PFSK-1 (cell line): ENCODE measurements at regions not wholly inside any gene's neighbourhood (a gene's known extent, or its start where the extent isn't known, plus 50 kb on each side); places are given as distances from the start of the nearest gene placed in this dataset.

Source experiments
- FOXP2 ChIP-seq: optimal IDR thresholded peaks from 2 replicates; pipeline ENCODE3; 2011; ENCODE audit warnings: borderline replicate concordance, control low read depth, inconsistent platforms; ENCODE audit not compliant: insufficient read depth; ENCODE audit errors: extremely low read length, extremely low read depth
- POLR2AphosphoS5 ChIP-seq: IDR thresholded peaks from 2 replicates; pipeline ENCODE4 v1.6.1; 2012; ENCODE audit warnings: low read depth, mild to moderate bottlenecking, control low read depth, low read length, moderate library complexity
- SIN3A ChIP-seq: IDR thresholded peaks from 2 replicates; pipeline ENCODE4 v1.6.1; 2012; ENCODE audit warnings: mild to moderate bottlenecking, low read length, moderate library complexity, borderline replicate concordance; ENCODE audit not compliant: insufficient read depth
- TAF1 ChIP-seq: IDR thresholded peaks from 2 replicates; pipeline ENCODE4 v1.6.1; 2012; ENCODE audit warnings: low read length, control low read depth, borderline replicate concordance; ENCODE audit not compliant: insufficient read depth
- TF ChIP-seq, protein P1 (sequence below), 2 experiments: IDR thresholded peaks; 2 replicates each; pipeline versions ENCODE4 v1.6.1 to v1.8.0; 2011 to 2012; ENCODE audit warnings: low read depth in 2 of 2, low read length in 2 of 2, control low read depth in 1 of 2, inconsistent platforms in 1 of 2, mild to moderate bottlenecking in 1 of 2, moderate library complexity in 1 of 2; ENCODE audit not compliant: insufficient read depth in 1 of 2

DNA sequence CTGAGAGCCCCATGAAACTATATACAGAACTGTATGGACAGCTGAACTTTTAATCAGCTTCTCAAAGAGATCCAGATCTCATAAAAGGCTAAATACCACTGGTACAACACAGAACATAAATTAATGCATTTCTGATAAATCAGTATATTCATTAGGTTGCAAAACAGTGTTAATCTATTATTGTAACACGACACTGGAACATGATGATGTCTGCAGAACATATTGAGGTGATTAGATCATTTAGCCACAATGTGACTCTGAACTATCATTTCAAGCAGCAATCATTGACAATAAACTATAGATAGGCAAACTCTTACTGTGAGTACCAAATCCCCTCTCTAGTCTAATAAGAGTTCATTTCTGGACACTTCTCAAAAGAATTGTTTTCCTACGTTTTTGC is 50.3 kb downstream of the GASK1B start:
- TF ChIP-seq TAF1 (no peak), POLR2AphosphoS5 (no peak), SIN3A (no peak), FOXP2 (no peak)
- TF ChIP-seq, protein P1, sequence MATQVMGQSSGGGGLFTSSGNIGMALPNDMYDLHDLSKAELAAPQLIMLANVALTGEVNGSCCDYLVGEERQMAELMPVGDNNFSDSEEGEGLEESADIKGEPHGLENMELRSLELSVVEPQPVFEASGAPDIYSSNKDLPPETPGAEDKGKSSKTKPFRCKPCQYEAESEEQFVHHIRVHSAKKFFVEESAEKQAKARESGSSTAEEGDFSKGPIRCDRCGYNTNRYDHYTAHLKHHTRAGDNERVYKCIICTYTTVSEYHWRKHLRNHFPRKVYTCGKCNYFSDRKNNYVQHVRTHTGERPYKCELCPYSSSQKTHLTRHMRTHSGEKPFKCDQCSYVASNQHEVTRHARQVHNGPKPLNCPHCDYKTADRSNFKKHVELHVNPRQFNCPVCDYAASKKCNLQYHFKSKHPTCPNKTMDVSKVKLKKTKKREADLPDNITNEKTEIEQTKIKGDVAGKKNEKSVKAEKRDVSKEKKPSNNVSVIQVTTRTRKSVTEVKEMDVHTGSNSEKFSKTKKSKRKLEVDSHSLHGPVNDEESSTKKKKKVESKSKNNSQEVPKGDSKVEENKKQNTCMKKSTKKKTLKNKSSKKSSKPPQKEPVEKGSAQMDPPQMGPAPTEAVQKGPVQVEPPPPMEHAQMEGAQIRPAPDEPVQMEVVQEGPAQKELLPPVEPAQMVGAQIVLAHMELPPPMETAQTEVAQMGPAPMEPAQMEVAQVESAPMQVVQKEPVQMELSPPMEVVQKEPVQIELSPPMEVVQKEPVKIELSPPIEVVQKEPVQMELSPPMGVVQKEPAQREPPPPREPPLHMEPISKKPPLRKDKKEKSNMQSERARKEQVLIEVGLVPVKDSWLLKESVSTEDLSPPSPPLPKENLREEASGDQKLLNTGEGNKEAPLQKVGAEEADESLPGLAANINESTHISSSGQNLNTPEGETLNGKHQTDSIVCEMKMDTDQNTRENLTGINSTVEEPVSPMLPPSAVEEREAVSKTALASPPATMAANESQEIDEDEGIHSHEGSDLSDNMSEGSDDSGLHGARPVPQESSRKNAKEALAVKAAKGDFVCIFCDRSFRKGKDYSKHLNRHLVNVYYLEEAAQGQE (IDR thresholded peaks at IDR 0.05; ENCODE audit: insufficient read depth in 1 of 2, low read depth in 2 of 2, low read length in 2 of 2), result no peak

DNA sequence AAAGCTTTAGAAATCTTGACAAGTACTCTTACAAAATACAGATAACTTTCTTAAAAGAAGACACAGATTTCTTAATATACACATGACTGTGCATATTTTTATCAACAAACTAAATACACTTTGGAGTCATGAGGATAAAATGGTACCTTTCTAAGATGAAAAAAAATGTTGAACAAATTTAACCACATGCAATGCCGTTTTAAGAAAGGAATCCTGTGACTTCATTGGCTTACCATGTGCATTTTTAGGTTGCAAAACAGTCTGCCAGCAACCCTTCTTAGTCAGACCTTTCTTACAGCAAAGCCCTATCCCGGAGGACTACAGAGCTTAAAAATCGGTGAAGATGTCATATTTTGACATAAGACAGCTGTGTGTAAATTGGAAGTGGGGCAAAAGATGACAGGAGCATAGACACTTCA is 51.7 kb downstream of the GASK1B start:
- TF ChIP-seq FOXP2 (no peak), SIN3A (no peak), POLR2AphosphoS5 (no peak), TAF1 (no peak)
- TF ChIP-seq, protein P1 (IDR thresholded peaks at IDR 0.05; ENCODE audit: insufficient read depth in 1 of 2, low read depth in 2 of 2, low read length in 2 of 2), result no peak

DNA sequence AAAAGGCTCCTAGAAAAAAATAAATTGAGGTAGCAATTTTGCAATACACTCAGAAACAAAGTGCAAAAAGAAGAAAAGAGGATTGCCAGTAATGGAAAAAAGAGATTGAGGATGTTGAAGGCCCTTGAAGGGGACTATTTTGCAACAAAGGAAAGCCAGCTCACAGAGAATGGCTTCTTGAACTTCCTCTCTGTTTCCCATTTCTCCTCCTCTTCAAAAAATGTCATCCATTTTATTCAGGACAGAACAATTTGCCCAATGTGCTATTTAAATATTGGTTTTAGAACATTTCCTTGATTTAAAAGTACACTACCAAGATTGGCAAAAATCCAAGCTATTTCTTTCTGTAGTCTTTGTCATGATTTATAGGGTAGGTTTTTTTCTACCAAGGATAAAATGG is 60.2 kb downstream of the GASK1B start:
- no peak for TF ChIP-seq TAF1
- no peak for TF ChIP-seq FOXP2
- no peak for TF ChIP-seq SIN3A
- TF ChIP-seq, protein P1 (IDR thresholded peaks at IDR 0.05; ENCODE audit: insufficient read depth in 1 of 2, low read depth in 2 of 2, low read length in 2 of 2), result no peak
- TF ChIP-seq POLR2AphosphoS5, result no peak

DNA sequence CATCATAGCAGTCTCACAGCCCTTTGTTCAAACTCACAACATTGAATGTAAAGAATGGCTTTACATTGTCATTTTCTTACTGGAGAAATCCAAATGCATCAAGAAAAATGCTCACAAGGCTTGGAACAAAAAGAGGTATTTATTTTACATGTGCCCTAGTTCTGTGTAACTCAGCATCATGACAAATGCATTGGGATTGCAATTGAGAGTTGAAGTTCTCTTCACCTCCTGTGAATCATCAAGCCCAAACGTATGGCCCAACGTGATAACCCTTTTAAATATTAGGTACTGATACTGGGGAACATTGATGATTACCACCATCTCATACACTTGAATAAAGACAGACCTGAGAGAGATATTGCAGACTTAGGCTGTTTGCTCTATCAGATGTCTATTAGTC is 61.6 kb downstream of the GASK1B start:
- TF ChIP-seq, protein P1 (IDR thresholded peaks at IDR 0.05; ENCODE audit: insufficient read depth in 1 of 2, low read depth in 2 of 2, low read length in 2 of 2), result no peak
- TF ChIP-seq SIN3A (no peak), POLR2AphosphoS5 (no peak), FOXP2 (no peak), TAF1 (no peak)

DNA sequence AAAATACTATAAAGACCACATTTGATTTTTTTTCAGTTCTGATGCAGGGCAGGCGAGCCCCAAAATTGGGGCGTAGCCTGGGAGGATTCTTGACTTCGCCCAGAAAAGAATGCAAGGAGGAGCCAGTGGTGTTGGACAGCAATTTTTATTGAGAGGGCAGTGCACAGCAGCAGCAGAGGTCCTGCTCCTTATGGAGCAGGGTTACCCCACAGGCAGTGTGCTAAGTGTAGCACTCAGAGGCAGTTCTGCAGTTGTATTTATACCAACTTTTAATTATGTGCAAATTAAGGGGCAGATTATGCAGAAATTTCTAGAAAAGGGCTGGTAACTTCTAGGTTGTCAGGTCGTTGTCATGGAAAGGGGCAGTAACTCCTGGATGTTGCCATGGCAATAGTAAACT is 69.9 kb downstream of the GASK1B start:
- TF ChIP-seq POLR2AphosphoS5 (no peak), FOXP2 (no peak), SIN3A (no peak), TAF1 (no peak)
- TF ChIP-seq, protein P1 (IDR thresholded peaks at IDR 0.05; ENCODE audit: insufficient read depth in 1 of 2, low read depth in 2 of 2, low read length in 2 of 2), result 0 out of 4 replicates have a peak, but pooled peaks of 1 of the 2 experiments have one; percentile 41
